Erythroblast (primary cell): ENCODE measurements at regions not wholly inside any gene's neighbourhood (a gene's known extent, or its start where the extent isn't known, plus 50 kb on each side); places are given as distances from the start of the nearest gene placed in this dataset.

Experiments used
- GATA1 ChIP-seq: IDR thresholded peaks from 2 replicates; pipeline ENCODE4 v1.6.1; 2011; ENCODE audit warnings: low read depth, mild to moderate bottlenecking, control low read depth, low read length, moderate library complexity
- POLR2A ChIP-seq: IDR thresholded peaks from 2 replicates; pipeline ENCODE4 v1.6.1; 2011; ENCODE audit warnings: mild to moderate bottlenecking, low read length

DNA sequence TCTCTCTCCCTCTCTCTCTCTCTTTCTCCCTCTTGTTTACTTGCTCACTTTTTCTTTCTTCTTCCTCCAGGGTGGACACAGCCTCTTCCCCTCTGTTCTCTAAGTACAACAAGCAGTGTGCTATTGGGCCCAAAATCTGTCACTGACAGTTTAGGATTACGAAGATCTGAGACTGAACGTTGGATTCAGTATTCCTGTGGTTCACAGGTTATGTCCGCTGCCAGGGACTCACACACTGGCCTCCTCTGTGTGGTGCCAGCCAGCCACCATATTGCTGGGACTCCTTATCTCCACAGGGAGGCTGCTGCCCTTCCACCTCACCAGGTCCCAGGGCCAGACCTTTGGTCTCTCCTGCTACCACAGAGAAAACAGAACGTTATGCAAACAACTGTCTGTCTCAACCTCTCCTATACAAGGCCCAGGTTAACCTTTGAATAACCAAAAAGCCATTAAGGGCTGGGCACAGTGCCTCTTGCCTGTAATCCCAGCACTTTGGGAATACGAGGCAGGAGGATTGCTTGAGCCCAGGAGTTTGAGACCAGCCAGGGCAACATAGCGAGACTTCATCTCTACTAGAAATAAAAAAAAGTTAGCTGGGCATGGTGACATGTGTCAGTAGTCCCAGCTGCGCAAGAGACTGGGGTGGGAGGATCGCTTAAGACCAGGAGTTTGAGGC lies 171.9 kb upstream of the RAB4A start:
- TF ChIP-seq POLR2A, result no peak
- TF ChIP-seq GATA1, result no peak
